Lower leg skin (tissue), 3 donors: ENCODE measurements at regions not wholly inside any gene's neighbourhood (a gene's known extent, or its start where the extent isn't known, plus 50 kb on each side); places are given as distances from the start of the nearest gene placed in this dataset.

Source experiments
- CTCF ChIP-seq, 3 donors: fragments of 450-650 bp; IDR thresholded peaks; one replicate each; pipeline ENCODE4 v1.5.1; 2016; ENCODE audit warnings: antibody characterized with exemption in 3 of 3, mild to moderate bottlenecking in 3 of 3, moderate library complexity in 2 of 3
- POLR2A ChIP-seq, 2 donors: fragments of 450-650 bp; IDR thresholded peaks; one replicate each; pipeline ENCODE4 v1.6.1; 2016 to 2017; ENCODE audit warnings: antibody characterized with exemption in 2 of 2, mild to moderate bottlenecking in 1 of 2, moderate library complexity in 1 of 2

DNA sequence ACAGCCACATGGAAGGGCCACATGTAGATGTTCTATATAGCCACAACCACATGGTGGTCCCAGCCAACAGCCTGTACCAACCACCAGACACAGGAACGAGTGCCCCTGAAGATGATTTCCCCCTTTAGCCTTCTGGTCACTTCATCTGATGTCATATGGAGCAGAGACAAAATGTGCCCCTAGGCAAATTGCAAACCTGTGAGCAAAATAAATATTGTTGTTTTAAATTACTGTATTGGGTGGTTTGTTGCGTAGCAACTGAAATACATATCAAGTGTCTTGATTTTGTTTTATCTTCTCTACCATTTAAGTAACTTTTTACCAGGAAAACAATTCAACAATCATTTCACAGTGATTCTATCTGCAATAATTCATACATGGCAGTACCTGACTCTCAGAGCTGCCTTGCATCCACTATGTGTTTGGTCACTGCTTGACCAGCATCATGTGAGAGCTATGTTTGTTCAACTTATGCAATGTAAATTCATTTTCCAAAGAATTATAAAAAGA lies 142.5 kb upstream of the VLDLR start:
- TF ChIP-seq CTCF (IDR thresholded peaks at IDR 0.05) (no peak), POLR2A (IDR thresholded peaks at IDR 0.05) (no peak)
